ENCODE measurements at regions not wholly inside any gene's neighbourhood (a gene's known extent, or its start where the extent isn't known, plus 50 kb on each side); places are given as distances from the start of the nearest gene placed in this dataset.
A peak's percentile ranks its signal among the peaks of the same experiment; 100 is the strongest.

DNA sequence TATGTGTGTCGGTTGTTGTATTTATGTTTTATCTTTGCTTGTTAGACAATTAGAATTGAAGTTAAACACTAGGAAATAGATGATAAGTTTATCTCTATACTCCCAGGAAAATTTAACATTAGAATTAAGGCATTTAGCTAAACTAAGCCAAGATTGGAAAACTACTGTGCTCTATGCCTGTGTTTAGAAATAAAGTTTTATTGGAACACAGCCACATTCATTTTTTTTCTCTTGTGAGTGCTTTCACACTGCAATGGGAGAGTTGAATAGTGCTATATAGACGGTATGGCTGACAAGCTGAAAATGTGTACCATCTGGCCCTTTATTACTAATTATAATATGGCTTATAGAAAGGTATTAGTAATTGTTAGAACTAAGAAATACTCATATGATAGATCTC lies 186.7 kb upstream of the NUDT6 start:
- in situ Hi-C loops (cut with MboI; ENCODE audit: low sequenced_read_pairs in 4 of 4), result loop anchor here in 3 of 4 donors (10.0 to 25.0 kb wide), 2 partner anchors 1003 to 1156 kb away; no protein-coding TSS in a partner anchor
- ATAC-seq (no peak), DNase-seq (no peak)
- Histone ChIP-seq H3K36me3 (no peaks in the 10 kb centered on the region), H3K27ac (no peak overlapping the region), H3K27me3 (no peaks in the 10 kb centered on the region), H3K4me3 (no peak overlapping the region), H3K9me3 (no peaks in the 10 kb centered on the region), H3K4me1 (peaks cover 8 to 14% of the 10 kb centered on the region in 2 donors)
- intact Hi-C loops (cut with DNase I; ENCODE audit: low total_unique reads), result no loop called here
- TF ChIP-seq, protein P1, sequence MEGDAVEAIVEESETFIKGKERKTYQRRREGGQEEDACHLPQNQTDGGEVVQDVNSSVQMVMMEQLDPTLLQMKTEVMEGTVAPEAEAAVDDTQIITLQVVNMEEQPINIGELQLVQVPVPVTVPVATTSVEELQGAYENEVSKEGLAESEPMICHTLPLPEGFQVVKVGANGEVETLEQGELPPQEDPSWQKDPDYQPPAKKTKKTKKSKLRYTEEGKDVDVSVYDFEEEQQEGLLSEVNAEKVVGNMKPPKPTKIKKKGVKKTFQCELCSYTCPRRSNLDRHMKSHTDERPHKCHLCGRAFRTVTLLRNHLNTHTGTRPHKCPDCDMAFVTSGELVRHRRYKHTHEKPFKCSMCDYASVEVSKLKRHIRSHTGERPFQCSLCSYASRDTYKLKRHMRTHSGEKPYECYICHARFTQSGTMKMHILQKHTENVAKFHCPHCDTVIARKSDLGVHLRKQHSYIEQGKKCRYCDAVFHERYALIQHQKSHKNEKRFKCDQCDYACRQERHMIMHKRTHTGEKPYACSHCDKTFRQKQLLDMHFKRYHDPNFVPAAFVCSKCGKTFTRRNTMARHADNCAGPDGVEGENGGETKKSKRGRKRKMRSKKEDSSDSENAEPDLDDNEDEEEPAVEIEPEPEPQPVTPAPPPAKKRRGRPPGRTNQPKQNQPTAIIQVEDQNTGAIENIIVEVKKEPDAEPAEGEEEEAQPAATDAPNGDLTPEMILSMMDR (IDR thresholded peaks at IDR 0.05 in 4 of 5, conservative IDR thresholded peaks at IDR 0.05 in 1 of 5), result no peak
- no peak for TF ChIP-seq POLR2A (IDR thresholded peaks at IDR 0.05)

DNA sequence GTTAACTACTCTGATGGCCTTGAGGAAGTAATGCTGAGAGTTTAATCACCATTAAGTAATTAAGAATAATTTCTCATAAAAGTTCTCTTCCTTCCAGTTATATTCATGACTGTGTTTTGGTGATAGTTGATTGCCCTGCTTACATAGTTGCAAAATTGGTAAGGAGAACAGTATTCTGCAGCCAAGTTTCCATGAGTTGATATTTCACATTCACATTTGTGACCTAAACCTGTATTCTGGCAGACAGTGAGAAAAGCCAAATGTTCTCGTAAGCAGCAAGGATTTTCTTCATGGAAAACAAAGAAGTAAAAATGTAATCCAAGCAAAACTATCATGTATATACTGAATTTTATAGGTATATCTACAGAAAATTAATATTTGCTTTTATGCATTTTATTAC lies 187.8 kb upstream of the NUDT6 start:
- DNase-seq (no peak), ATAC-seq (peak; percentile 8 to 50)
- H3K9me3 ChIP-seq, result no peaks in the 10 kb centered on the region
- H3K27ac ChIP-seq, result no peak overlapping the region
- TF ChIP-seq POLR2A (IDR thresholded peaks at IDR 0.05), result no peak
- TF ChIP-seq, protein P1 (IDR thresholded peaks at IDR 0.05 in 4 of 5, conservative IDR thresholded peaks at IDR 0.05 in 1 of 5), result no peak
- no peaks in the 10 kb centered on the region for H3K27me3 ChIP-seq
- no peak overlapping the region for H3K4me3 ChIP-seq
- intact Hi-C loops (cut with DNase I; ENCODE audit: low total_unique reads) (no loop called here), in situ Hi-C loops (cut with MboI; ENCODE audit: low sequenced_read_pairs in 4 of 4) (loop anchor here in 2 of 4 donors (25.0 kb wide), 1 partner anchor 1002 kb away; no protein-coding TSS in a partner anchor)
- peaks cover 8 to 14% of the 10 kb centered on the region in 2 donors for H3K4me1 ChIP-seq
- H3K36me3 ChIP-seq, result no peaks in the 10 kb centered on the region

DNA sequence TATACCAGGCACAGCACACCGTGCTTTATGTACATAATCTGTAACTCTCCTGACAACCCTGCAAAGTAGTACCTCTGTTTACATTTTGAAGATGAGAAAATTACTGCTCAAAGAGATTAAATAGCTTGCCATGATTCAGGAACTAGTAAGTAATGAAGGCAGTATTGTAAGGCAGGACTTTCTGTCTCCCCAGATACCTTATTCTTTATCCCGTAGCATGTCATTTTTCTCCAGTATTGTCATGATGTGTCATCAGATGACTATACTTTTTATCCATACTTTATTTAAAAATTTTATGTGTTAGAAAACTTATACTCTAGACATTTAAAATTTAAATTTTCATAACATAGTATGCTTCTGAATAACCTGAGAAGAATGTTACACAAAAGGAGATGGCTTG lies 188.3 kb upstream of the NUDT6 start:
- H3K36me3 ChIP-seq, result no peaks in the 10 kb centered on the region
- intact Hi-C loops (cut with DNase I; ENCODE audit: low total_unique reads), result no loop called here
- H3K27ac ChIP-seq, result no peak overlapping the region
- DNase-seq, result no peak
- ATAC-seq, result no peak
- H3K4me3 ChIP-seq, result no peak overlapping the region
- no peaks in the 10 kb centered on the region for H3K27me3 ChIP-seq
- TF ChIP-seq, protein P1 (IDR thresholded peaks at IDR 0.05 in 4 of 5, conservative IDR thresholded peaks at IDR 0.05 in 1 of 5), result no peak
- TF ChIP-seq POLR2A (IDR thresholded peaks at IDR 0.05), result no peak
- peaks cover 8 to 14% of the 10 kb centered on the region in 2 donors for H3K4me1 ChIP-seq
- in situ Hi-C loops (cut with MboI; ENCODE audit: low sequenced_read_pairs in 4 of 4), result loop anchor here in 2 of 4 donors (25.0 kb wide), 1 partner anchor 1002 kb away; no protein-coding TSS in a partner anchor
- no peaks in the 10 kb centered on the region for H3K9me3 ChIP-seq

DNA sequence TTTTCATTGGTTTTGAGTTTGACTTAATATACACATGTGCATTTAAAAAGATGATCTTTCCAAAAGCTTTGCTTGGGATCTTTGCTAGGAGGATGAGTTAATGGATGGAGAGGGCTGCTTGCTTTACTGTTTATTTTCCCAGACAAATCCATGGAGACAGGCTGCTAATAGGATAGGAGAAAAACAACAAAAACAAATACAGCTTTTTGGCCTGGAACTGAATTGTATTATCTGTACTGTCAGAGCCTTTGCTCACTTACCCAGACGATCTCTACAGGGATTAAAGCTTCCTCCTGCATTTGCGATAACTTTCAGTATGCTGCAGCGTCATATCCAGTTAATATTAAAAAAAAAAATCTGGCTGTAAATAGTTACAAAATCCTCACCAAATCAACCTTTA lies 190.8 kb upstream of the NUDT6 start:
- intact Hi-C loops (cut with DNase I; ENCODE audit: low total_unique reads), result no loop called here
- no peak for ATAC-seq
- Histone ChIP-seq H3K27ac (no peak overlapping the region), H3K36me3 (no peaks in the 10 kb centered on the region), H3K9me3 (no peaks in the 10 kb centered on the region), H3K27me3 (no peaks in the 10 kb centered on the region), H3K4me1 (peaks cover 8 to 14% of the 10 kb centered on the region in 2 donors), H3K4me3 (no peak overlapping the region)
- TF ChIP-seq, protein P1 (IDR thresholded peaks at IDR 0.05 in 4 of 5, conservative IDR thresholded peaks at IDR 0.05 in 1 of 5), result no peak
- no peak for TF ChIP-seq POLR2A (IDR thresholded peaks at IDR 0.05)
- in situ Hi-C loops (cut with MboI; ENCODE audit: low sequenced_read_pairs in 4 of 4), result loop anchor here in 2 of 4 donors (25.0 kb wide), 1 partner anchor 999 kb away; no protein-coding TSS in a partner anchor
- no peak for DNase-seq

Data from gastrocnemius medialis (tissue), 4 donors.